ENCODE measurements at regions not wholly inside any gene's neighbourhood (a gene's known extent, or its start where the extent isn't known, plus 50 kb on each side); places are given as distances from the start of the nearest gene placed in this dataset.

- H3K79me2 ChIP-seq (ENCODE audit: insufficient read depth, low read depth): no peaks in the 10 kb centered on the region
- no peaks in the 10 kb centered on the region for H3K4me1 ChIP-seq (ENCODE audit: low read depth, poor library complexity, severe bottlenecking)
- H4K20me1 ChIP-seq (ENCODE audit: insufficient read depth): no peaks in the 10 kb centered on the region
- TF ChIP-seq, protein P1, sequence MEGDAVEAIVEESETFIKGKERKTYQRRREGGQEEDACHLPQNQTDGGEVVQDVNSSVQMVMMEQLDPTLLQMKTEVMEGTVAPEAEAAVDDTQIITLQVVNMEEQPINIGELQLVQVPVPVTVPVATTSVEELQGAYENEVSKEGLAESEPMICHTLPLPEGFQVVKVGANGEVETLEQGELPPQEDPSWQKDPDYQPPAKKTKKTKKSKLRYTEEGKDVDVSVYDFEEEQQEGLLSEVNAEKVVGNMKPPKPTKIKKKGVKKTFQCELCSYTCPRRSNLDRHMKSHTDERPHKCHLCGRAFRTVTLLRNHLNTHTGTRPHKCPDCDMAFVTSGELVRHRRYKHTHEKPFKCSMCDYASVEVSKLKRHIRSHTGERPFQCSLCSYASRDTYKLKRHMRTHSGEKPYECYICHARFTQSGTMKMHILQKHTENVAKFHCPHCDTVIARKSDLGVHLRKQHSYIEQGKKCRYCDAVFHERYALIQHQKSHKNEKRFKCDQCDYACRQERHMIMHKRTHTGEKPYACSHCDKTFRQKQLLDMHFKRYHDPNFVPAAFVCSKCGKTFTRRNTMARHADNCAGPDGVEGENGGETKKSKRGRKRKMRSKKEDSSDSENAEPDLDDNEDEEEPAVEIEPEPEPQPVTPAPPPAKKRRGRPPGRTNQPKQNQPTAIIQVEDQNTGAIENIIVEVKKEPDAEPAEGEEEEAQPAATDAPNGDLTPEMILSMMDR (conservative IDR thresholded peaks at IDR 0.05; ENCODE audit: low read depth, low read length): no peak
- H3K36me3 ChIP-seq (ENCODE audit: insufficient read depth): no peaks in the 10 kb centered on the region
- H3K27ac ChIP-seq: no peak overlapping the region
- no peak overlapping the region for H3K4me3 ChIP-seq (IDR thresholded peaks at IDR 0.05; ENCODE audit: insufficient read depth, low read depth, low read length)
- no peak overlapping the region for H3K9ac ChIP-seq
- no peak overlapping the region for H3K4me2 ChIP-seq
- H3K27me3 ChIP-seq (ENCODE audit: insufficient read depth, low read depth): no peaks in the 10 kb centered on the region
- H2AFZ ChIP-seq (ENCODE audit: low read depth): no peak overlapping the region
These were observed 108.1 kb downstream of the LITAF start for GRCh38 chr16:11478431-11479119.

DNA sequence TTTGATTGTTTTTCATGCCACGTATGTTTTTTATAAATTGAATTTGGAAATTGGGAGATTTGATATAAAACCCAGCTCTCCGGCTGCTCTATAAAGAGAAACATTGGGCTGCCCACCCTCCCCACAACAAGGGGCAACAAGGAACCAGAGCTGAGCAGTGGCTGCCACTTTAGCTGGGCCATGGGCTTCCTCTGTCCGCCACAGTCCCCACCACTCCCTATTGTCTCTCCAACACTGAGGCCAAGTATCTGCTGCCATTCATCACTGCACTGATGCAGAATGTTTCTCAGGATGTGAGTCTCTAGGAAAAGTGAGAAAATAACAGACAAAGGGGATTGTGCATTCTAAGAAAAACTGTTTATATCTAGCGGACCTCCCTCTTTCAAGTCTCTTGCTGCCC is 106.8 kb downstream of the LITAF start:
- Histone ChIP-seq H4K20me1 (ENCODE audit: insufficient read depth) (no peaks in the 10 kb centered on the region), H2AFZ (ENCODE audit: low read depth) (no peak overlapping the region), H3K79me2 (ENCODE audit: insufficient read depth, low read depth) (no peaks in the 10 kb centered on the region), H3K9ac (no peak overlapping the region), H3K4me2 (no peak overlapping the region), H3K27me3 (ENCODE audit: insufficient read depth, low read depth) (no peaks in the 10 kb centered on the region), H3K4me3 (IDR thresholded peaks at IDR 0.05; ENCODE audit: insufficient read depth, low read depth, low read length) (no peak overlapping the region), H3K36me3 (ENCODE audit: insufficient read depth) (no peaks in the 10 kb centered on the region), H3K4me1 (ENCODE audit: low read depth, poor library complexity, severe bottlenecking) (no peaks in the 10 kb centered on the region), H3K27ac (no peak overlapping the region)
- TF ChIP-seq, protein P1 (conservative IDR thresholded peaks at IDR 0.05; ENCODE audit: low read depth, low read length): no peak

GRCh38 chr16:11480634-11481033 is 106.1 kb downstream of the LITAF start:
- Histone ChIP-seq H3K9ac (no peak overlapping the region), H3K4me2 (no peak overlapping the region), H3K4me1 (ENCODE audit: low read depth, poor library complexity, severe bottlenecking) (no peaks in the 10 kb centered on the region), H4K20me1 (ENCODE audit: insufficient read depth) (no peaks in the 10 kb centered on the region), H3K27ac (no peak overlapping the region), H3K4me3 (IDR thresholded peaks at IDR 0.05; ENCODE audit: insufficient read depth, low read depth, low read length) (no peak overlapping the region), H3K36me3 (ENCODE audit: insufficient read depth) (no peaks in the 10 kb centered on the region), H3K79me2 (ENCODE audit: insufficient read depth, low read depth) (no peaks in the 10 kb centered on the region), H3K27me3 (ENCODE audit: insufficient read depth, low read depth) (no peaks in the 10 kb centered on the region), H2AFZ (ENCODE audit: low read depth) (no peak overlapping the region)
- TF ChIP-seq, protein P1 (conservative IDR thresholded peaks at IDR 0.05; ENCODE audit: low read depth, low read length): no peak

- TF ChIP-seq, protein P1 (conservative IDR thresholded peaks at IDR 0.05; ENCODE audit: low read depth, low read length): no peak
- Histone ChIP-seq H3K4me1 (ENCODE audit: low read depth, poor library complexity, severe bottlenecking) (no peaks in the 10 kb centered on the region), H3K4me3 (IDR thresholded peaks at IDR 0.05; ENCODE audit: insufficient read depth, low read depth, low read length) (no peak overlapping the region), H3K27ac (no peak overlapping the region), H4K20me1 (ENCODE audit: insufficient read depth) (no peaks in the 10 kb centered on the region), H3K4me2 (no peak overlapping the region), H2AFZ (ENCODE audit: low read depth) (no peak overlapping the region), H3K9ac (no peak overlapping the region), H3K36me3 (ENCODE audit: insufficient read depth) (no peaks in the 10 kb centered on the region), H3K79me2 (ENCODE audit: insufficient read depth, low read depth) (no peaks in the 10 kb centered on the region), H3K27me3 (ENCODE audit: insufficient read depth, low read depth) (no peaks in the 10 kb centered on the region)
These were observed 104.7 kb downstream of the LITAF start for GRCh38 chr16:11481987-11482386.
